CD4-positive, alpha-beta T cell (primary cell): ENCODE measurements at regions not wholly inside any gene's neighbourhood (a gene's known extent, or its start where the extent isn't known, plus 50 kb on each side); places are given as distances from the start of the nearest gene placed in this dataset.

Experiments
- ATAC-seq: fragments of 200-7000 bp; cut with Tn5 transposase; one replicate; pipeline ENCODE4 v1.10.0; 2022; ENCODE audit warnings: mild to moderate bottlenecking; ENCODE audit not compliant: poor library complexity
- CTCF ChIA-PET: fragments of 350-600 bp; sonication (Branson Sonifier 250); formaldehyde crosslinking; loops from one replicate; lab custom pipeline; 2021; ENCODE audit warnings: antibody characterized with exemption, inconsistent platforms; lab: Charles Lee
- POLR2A ChIA-PET: fragments of 350-600 bp; sonication (Branson Sonifier 250); formaldehyde crosslinking; loops from one replicate; lab custom pipeline; 2021; ENCODE audit warnings: antibody characterized with exemption, inconsistent platforms; lab: Charles Lee
- DNase-seq, 14 experiments: peaks; one replicate each; pipeline ENCODE4 v3.0.0-alpha.2; 2013 to 2020; ENCODE audit warnings: mixed read lengths in 2 of 14
- H3K27ac ChIP-seq, 2 donors: one replicate each; pipeline versions ENCODE4 v1.5.1 to v1.7.0; 2013; ENCODE audit warnings: low read length in 2 of 2, low read depth in 1 of 2, mild to moderate bottlenecking in 1 of 2
- H3K27me3 ChIP-seq, 2 experiments: 1 replicate in 1 of 2; 2 replicates in 1 of 2; pipeline versions ENCODE4 v1.6.1 to v1.7.0; 2013; ENCODE audit warnings: low read length in 2 of 2, control low read depth in 1 of 2, mild to moderate bottlenecking in 1 of 2, moderate library complexity in 1 of 2; ENCODE audit not compliant: insufficient read depth in 2 of 2, control insufficient read depth in 1 of 2
- H3K36me3 ChIP-seq: one replicate; pipeline ENCODE4 v1.6.1; 2013; ENCODE audit warnings: low read length, control low read depth; ENCODE audit not compliant: insufficient read depth
- H3K4me1 ChIP-seq: one replicate; pipeline ENCODE4 v1.6.1; 2013; ENCODE audit warnings: low read length, control low read depth; ENCODE audit not compliant: insufficient read depth
- H3K4me3 ChIP-seq: one replicate; pipeline ENCODE4 v1.5.1; 2013; ENCODE audit warnings: mild to moderate bottlenecking, low read length, moderate library complexity
- H3K9me3 ChIP-seq, 2 experiments: 1 replicate in 1 of 2; 2 replicates in 1 of 2; pipeline versions ENCODE4 v1.6.1 to v1.7.0; 2013; ENCODE audit warnings: low read length in 2 of 2, mild to moderate bottlenecking in 2 of 2, control low read depth in 1 of 2, moderate library complexity in 1 of 2; ENCODE audit not compliant: control insufficient read depth in 1 of 2, insufficient read depth in 1 of 2
- H3K27ac Mint-ChIP-seq: one replicate; pipeline ENCODE4 v1.8.0; 2020; ENCODE audit warnings: mixed read lengths
- H3K27me3 Mint-ChIP-seq: one replicate; pipeline ENCODE4 v1.8.0; 2021; ENCODE audit warnings: mixed read lengths
- H3K36me3 Mint-ChIP-seq: one replicate; pipeline ENCODE4 v1.8.0; 2021; ENCODE audit warnings: low read depth, mixed read lengths
- H3K4me1 Mint-ChIP-seq: one replicate; pipeline ENCODE4 v1.8.0; 2021; ENCODE audit warnings: low read depth, mixed read lengths
- H3K4me3 Mint-ChIP-seq: one replicate; pipeline ENCODE4 v1.8.0; 2020; ENCODE audit warnings: mild to moderate bottlenecking, mixed read lengths
- H3K9me3 Mint-ChIP-seq: one replicate; pipeline ENCODE4 v1.8.0; 2020; ENCODE audit warnings: mixed read lengths
- CTCF ChIP-seq: fragments of 200-600 bp; IDR thresholded peaks from one replicate; pipeline ENCODE4 v1.8.0; 2022; ENCODE audit warnings: antibody characterized with exemption, mild to moderate bottlenecking
- intact Hi-C, 2 experiments: fragments of 100-400 bp; cut with DNase I in 1 of 2; cut with micrococcal nuclease in 1 of 2; formaldehyde crosslinking; loops; one replicate each; pipeline versions ENCODE4 v1.15.1 to v1.9.0; 2023 to 2025; cut with DNase I, micrococcal nuclease

DNA sequence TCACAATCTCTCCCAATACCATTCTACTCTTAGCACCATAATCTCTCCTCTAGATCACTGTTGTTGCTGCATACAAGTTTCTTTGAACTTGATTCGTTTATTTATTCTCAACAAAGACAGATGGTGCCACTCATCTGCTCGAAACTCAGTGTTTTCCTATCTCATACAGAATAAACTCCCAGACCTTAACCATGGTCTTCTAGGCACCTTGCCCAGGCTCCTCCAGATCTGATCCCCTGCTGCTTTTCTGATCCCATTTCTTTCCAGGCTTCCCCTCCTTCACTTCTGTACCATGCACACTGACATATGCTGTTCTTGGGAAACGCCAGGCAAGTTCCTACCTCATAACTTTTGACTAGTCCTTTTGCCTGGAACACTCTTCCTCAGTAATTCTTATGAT, 645.7 kb downstream of the DNAJB9 start:
- H3K27ac Mint-ChIP-seq = no peak overlapping the region
- Histone ChIP-seq H3K4me3 (no peak overlapping the region), H3K4me1 (no peaks in the 10 kb centered on the region), H3K9me3 (peaks cover 0 to 18% of the 10 kb centered on the region in 2 experiments), H3K27ac (no peak overlapping the region), H3K27me3 (no peaks in the 10 kb centered on the region), H3K36me3 (no peaks in the 10 kb centered on the region)
- H3K4me1 Mint-ChIP-seq = no peaks in the 10 kb centered on the region
- no peak for DNase-seq
- no peak for ATAC-seq
- H3K4me3 Mint-ChIP-seq = no peak overlapping the region
- H3K36me3 Mint-ChIP-seq = no peaks in the 10 kb centered on the region
- CTCF ChIA-PET = no interaction called here
- no peaks in the 10 kb centered on the region for H3K27me3 Mint-ChIP-seq
- intact Hi-C loops = no loop called here
- no peaks in the 10 kb centered on the region for H3K9me3 Mint-ChIP-seq
- TF ChIP-seq CTCF = no peak
- POLR2A ChIA-PET = no interaction called here

GRCh38 chr7:109224100-109224499, 654.4 kb downstream of the DNAJB9 start:
- Mint-ChIP-seq H3K4me1 (no peaks in the 10 kb centered on the region), H3K4me3 (no peak overlapping the region), H3K36me3 (no peaks in the 10 kb centered on the region), H3K27ac (no peak overlapping the region), H3K9me3 (peaks cover 3% of the 10 kb centered on the region), H3K27me3 (no peaks in the 10 kb centered on the region)
- Histone ChIP-seq H3K36me3 (no peaks in the 10 kb centered on the region), H3K27me3 (no peaks in the 10 kb centered on the region), H3K9me3 (no peaks in the 10 kb centered on the region), H3K4me1 (no peaks in the 10 kb centered on the region), H3K4me3 (no peak overlapping the region), H3K27ac (no peak overlapping the region)
- CTCF ChIA-PET = no interaction called here
- POLR2A ChIA-PET = no interaction called here
- TF ChIP-seq CTCF = no peak
- DNase-seq (no peak), ATAC-seq (no peak)
- intact Hi-C loops = no loop called here

DNA sequence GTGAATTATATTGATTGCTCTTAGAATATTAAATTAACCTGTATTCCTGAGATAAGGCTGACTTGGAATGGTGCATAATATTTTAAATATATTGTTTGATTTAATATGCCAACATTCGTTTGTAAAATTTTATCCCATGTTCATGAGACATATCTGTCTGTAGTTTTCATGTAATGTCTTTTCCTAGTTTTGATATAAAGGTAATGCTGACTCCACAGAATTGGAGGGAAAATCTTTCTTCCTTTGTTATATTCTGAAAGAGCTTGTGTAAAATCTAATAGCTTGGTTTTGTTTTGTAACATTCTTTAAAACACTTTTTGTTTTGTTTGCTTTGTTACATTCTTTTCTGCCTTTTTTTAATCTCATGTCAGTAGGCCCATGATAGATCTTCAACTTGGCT, 657.0 kb downstream of the DNAJB9 start:
- DNase-seq (no peak), ATAC-seq (no peak)
- intact Hi-C loops = no loop called here
- ChIA-PET CTCF (no interaction called here), POLR2A (no interaction called here)
- Mint-ChIP-seq H3K27ac (no peak overlapping the region), H3K4me1 (no peaks in the 10 kb centered on the region), H3K36me3 (no peaks in the 10 kb centered on the region), H3K27me3 (no peaks in the 10 kb centered on the region), H3K4me3 (no peak overlapping the region), H3K9me3 (peaks cover 6% of the 10 kb centered on the region)
- Histone ChIP-seq H3K9me3 (no peaks in the 10 kb centered on the region), H3K36me3 (no peaks in the 10 kb centered on the region), H3K4me1 (no peaks in the 10 kb centered on the region), H3K27me3 (no peaks in the 10 kb centered on the region), H3K4me3 (no peak overlapping the region), H3K27ac (no peak overlapping the region)
- no peak for TF ChIP-seq CTCF
